Naive thymus-derived CD4-positive, alpha-beta T cell (primary cell): ENCODE measurements at regions not wholly inside any gene's neighbourhood (a gene's known extent, or its start where the extent isn't known, plus 50 kb on each side); places are given as distances from the start of the nearest gene placed in this dataset.

Source experiments
- ATAC-seq: fragments of 150-1000 bp; cut with Tn5 transposase; 2 replicates; pipeline ENCODE4 v1.10.0; 2021; ENCODE audit warnings: mild to moderate bottlenecking, moderate library complexity
- CTCF ChIA-PET: fragments of 350-600 bp; sonication (Branson Sonifier 250); formaldehyde crosslinking; loops from one replicate; lab custom pipeline; 2021; ENCODE audit warnings: antibody characterized with exemption; lab: Charles Lee
- POLR2A ChIA-PET: fragments of 350-600 bp; sonication (Branson Sonifier 250); formaldehyde crosslinking; loops from one replicate; lab custom pipeline; 2021; ENCODE audit warnings: antibody characterized with exemption, inconsistent platforms; lab: Charles Lee
- DNase-seq, 9 donors: peaks; one replicate each; pipeline versions ENCODE4 v3.0.0 to v3.0.0-alpha.2; 2020 to 2022; ENCODE audit warnings: mixed read lengths in 1 of 9
- H3K27ac ChIP-seq: one replicate; pipeline ENCODE4 v1.7.0; 2013; ENCODE audit warnings: mild to moderate bottlenecking, low read depth, low read length, moderate library complexity
- H3K27me3 ChIP-seq, 2 donors: one replicate each; pipeline ENCODE4 v1.7.0; 2013; ENCODE audit warnings: low read length in 2 of 2, mild to moderate bottlenecking in 2 of 2, moderate library complexity in 2 of 2; ENCODE audit not compliant: control insufficient read depth in 2 of 2, insufficient read depth in 2 of 2
- H3K36me3 ChIP-seq, 3 experiments: 1 replicate in 2 of 3; 2 replicates in 1 of 3; pipeline ENCODE4 v1.7.0; 2013; ENCODE audit warnings: low read length in 3 of 3, mild to moderate bottlenecking in 3 of 3, moderate library complexity in 1 of 3; ENCODE audit not compliant: insufficient read depth in 3 of 3, control insufficient read depth in 2 of 3
- H3K4me1 ChIP-seq, 2 donors: one replicate each; pipeline ENCODE4 v1.7.0; 2013; ENCODE audit warnings: low read length in 2 of 2, mild to moderate bottlenecking in 2 of 2, moderate library complexity in 1 of 2; ENCODE audit not compliant: control insufficient read depth in 2 of 2, insufficient read depth in 2 of 2
- H3K4me3 ChIP-seq: 2 replicates; pipeline ENCODE4 v1.7.0; 2013; ENCODE audit warnings: mild to moderate bottlenecking, low read length
- H3K9me3 ChIP-seq, 3 experiments: 1 replicate in 2 of 3; 2 replicates in 1 of 3; pipeline ENCODE4 v1.7.0; 2013; ENCODE audit warnings: low read length in 3 of 3; ENCODE audit not compliant: control insufficient read depth in 2 of 3
- H3K27ac Mint-ChIP-seq, 9 donors: one replicate each; pipeline ENCODE4 v1.8.0; 2020 to 2022; ENCODE audit warnings: mixed read lengths in 9 of 9, mild to moderate bottlenecking in 8 of 9, moderate library complexity in 5 of 9, inconsistent platforms in 2 of 9
- H3K27me3 Mint-ChIP-seq, 5 donors: one replicate each; pipeline ENCODE4 v1.8.0; 2021 to 2022; ENCODE audit warnings: mixed read lengths in 5 of 5, mild to moderate bottlenecking in 1 of 5
- H3K36me3 Mint-ChIP-seq, 5 donors: one replicate each; pipeline ENCODE4 v1.8.0; 2020 to 2022; ENCODE audit warnings: mixed read lengths in 5 of 5, mild to moderate bottlenecking in 3 of 5, inconsistent platforms in 1 of 5
- H3K4me1 Mint-ChIP-seq, 7 donors: one replicate each; pipeline ENCODE4 v1.8.0; 2020 to 2022; ENCODE audit warnings: mixed read lengths in 7 of 7, mild to moderate bottlenecking in 3 of 7, inconsistent platforms in 1 of 7
- H3K4me3 Mint-ChIP-seq, 10 donors: one replicate each; pipeline ENCODE4 v1.8.0; 2020 to 2022; ENCODE audit warnings: mild to moderate bottlenecking in 10 of 10, mixed read lengths in 10 of 10, moderate library complexity in 6 of 10, inconsistent platforms in 2 of 10
- H3K9me3 Mint-ChIP-seq, 11 donors: one replicate each; pipeline ENCODE4 v1.8.0; 2020 to 2022; ENCODE audit warnings: mixed read lengths in 11 of 11, mild to moderate bottlenecking in 4 of 11, inconsistent platforms in 1 of 11, moderate library complexity in 1 of 11
- intact Hi-C, 2 donors: fragments of 100-400 bp; cut with micrococcal nuclease; formaldehyde crosslinking; loops; one replicate each; pipeline ENCODE4 v1.15.1; 2023

DNA sequence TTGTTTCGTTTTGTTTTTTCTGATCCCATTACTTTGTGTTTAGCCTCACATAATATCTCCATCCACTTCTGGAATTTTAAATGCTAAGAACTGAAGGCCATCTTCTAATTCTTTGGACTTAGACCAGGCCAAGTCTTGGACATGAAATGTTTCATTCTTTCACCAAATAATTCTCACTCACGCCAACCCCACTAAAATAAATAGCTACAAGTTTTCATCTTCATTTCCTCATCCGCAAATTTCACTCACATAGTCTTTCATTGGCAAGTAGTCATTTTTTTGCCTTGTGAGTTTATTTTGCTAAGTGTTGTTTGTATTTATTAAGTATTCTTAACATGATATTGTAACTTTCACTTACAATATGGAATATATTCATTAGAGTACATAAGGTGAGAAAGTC, 1188.6 kb upstream of the SEMA6A start:
- Histone ChIP-seq H3K27ac (no peak overlapping the region), H3K4me3 (no peak overlapping the region), H3K27me3 (no peaks in the 10 kb centered on the region), H3K9me3 (no peaks in the 10 kb centered on the region), H3K36me3 (no peaks in the 10 kb centered on the region), H3K4me1 (no peaks in the 10 kb centered on the region)
- POLR2A ChIA-PET: no interaction called here
- Mint-ChIP-seq H3K36me3 (no peaks in the 10 kb centered on the region), H3K27ac (no peak overlapping the region), H3K4me1 (no peaks in the 10 kb centered on the region), H3K27me3 (no peaks in the 10 kb centered on the region), H3K9me3 (peaks cover 0 to 9% (median 0%) of the 10 kb centered on the region in 11 donors), H3K4me3 (no peak overlapping the region)
- DNase-seq (no peak), ATAC-seq (no peak)
- CTCF ChIA-PET: no interaction called here
- intact Hi-C loops: no loop called here

DNA sequence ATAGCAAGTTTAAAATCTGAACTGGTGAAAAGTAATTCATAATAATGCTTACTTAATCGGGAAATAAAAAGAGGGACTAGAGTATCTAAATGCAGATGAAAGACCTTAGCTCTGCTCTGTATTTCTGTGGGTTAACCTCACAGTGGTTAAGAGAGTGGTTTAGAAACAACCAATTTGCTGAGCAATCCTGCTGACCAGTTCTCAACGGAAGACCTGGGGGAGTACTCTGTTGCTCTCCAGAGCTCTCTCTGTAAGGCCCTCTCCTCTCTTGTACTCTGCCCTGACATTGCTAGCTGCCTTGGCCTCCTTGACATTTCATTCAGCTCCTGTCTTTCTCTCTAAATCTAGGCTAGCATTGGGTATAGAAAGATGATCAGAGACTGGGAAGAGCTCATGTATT, 1186.6 kb upstream of the SEMA6A start:
- H3K27ac Mint-ChIP-seq: no peak overlapping the region
- H3K4me1 Mint-ChIP-seq: no peaks in the 10 kb centered on the region
- H3K4me3 Mint-ChIP-seq: no peak overlapping the region
- Histone ChIP-seq H3K36me3 (no peaks in the 10 kb centered on the region), H3K27ac (no peak overlapping the region), H3K27me3 (no peaks in the 10 kb centered on the region), H3K4me3 (no peak overlapping the region), H3K9me3 (no peaks in the 10 kb centered on the region), H3K4me1 (no peaks in the 10 kb centered on the region)
- ChIA-PET POLR2A (no interaction called here), CTCF (no interaction called here)
- ATAC-seq (peak; percentile 51), DNase-seq (no peak)
- H3K36me3 Mint-ChIP-seq: no peaks in the 10 kb centered on the region
- H3K27me3 Mint-ChIP-seq: no peaks in the 10 kb centered on the region
- intact Hi-C loops: no loop called here
- H3K9me3 Mint-ChIP-seq: peaks cover 0 to 9% (median 0%) of the 10 kb centered on the region in 11 donors

GRCh38 chr5:117759849-117760499, 1185.4 kb upstream of the SEMA6A start:
- Histone ChIP-seq H3K36me3 (no peaks in the 10 kb centered on the region), H3K27ac (no peak overlapping the region), H3K4me1 (no peaks in the 10 kb centered on the region), H3K27me3 (no peaks in the 10 kb centered on the region), H3K9me3 (no peaks in the 10 kb centered on the region), H3K4me3 (no peak overlapping the region)
- H3K27me3 Mint-ChIP-seq: no peaks in the 10 kb centered on the region
- peaks cover 0 to 13% (median 0%) of the 10 kb centered on the region in 11 donors for H3K9me3 Mint-ChIP-seq
- no peak for DNase-seq
- no peak overlapping the region for H3K4me3 Mint-ChIP-seq
- H3K36me3 Mint-ChIP-seq: no peaks in the 10 kb centered on the region
- POLR2A ChIA-PET: no interaction called here
- no peaks in the 10 kb centered on the region for H3K4me1 Mint-ChIP-seq
- H3K27ac Mint-ChIP-seq: no peak overlapping the region
- intact Hi-C loops: no loop called here
- ATAC-seq: no peak
- CTCF ChIA-PET: no interaction called here

- no peaks in the 10 kb centered on the region for H3K27me3 Mint-ChIP-seq
- H3K36me3 ChIP-seq: no peaks in the 10 kb centered on the region
- H3K9me3 ChIP-seq: peaks cover 0 to under 1% (median 0%) of the 10 kb centered on the region in 3 experiments
- no peak overlapping the region for H3K4me3 ChIP-seq
- no peak for ATAC-seq
- H3K27me3 ChIP-seq: no peaks in the 10 kb centered on the region
- H3K27ac ChIP-seq: no peak overlapping the region
- CTCF ChIA-PET: no interaction called here
- H3K4me3 Mint-ChIP-seq: no peak overlapping the region
- no peak for DNase-seq
- H3K36me3 Mint-ChIP-seq: no peaks in the 10 kb centered on the region
- H3K9me3 Mint-ChIP-seq: peaks cover 0 to 12% (median 2%) of the 10 kb centered on the region in 11 donors
- no peaks in the 10 kb centered on the region for H3K4me1 ChIP-seq
- POLR2A ChIA-PET: no interaction called here
- H3K4me1 Mint-ChIP-seq: no peaks in the 10 kb centered on the region
- H3K27ac Mint-ChIP-seq: no peak overlapping the region
- intact Hi-C loops: no loop called here
Measured at GRCh38 chr5:117752403-117752802, 1177.8 kb upstream of the SEMA6A start.

DNA sequence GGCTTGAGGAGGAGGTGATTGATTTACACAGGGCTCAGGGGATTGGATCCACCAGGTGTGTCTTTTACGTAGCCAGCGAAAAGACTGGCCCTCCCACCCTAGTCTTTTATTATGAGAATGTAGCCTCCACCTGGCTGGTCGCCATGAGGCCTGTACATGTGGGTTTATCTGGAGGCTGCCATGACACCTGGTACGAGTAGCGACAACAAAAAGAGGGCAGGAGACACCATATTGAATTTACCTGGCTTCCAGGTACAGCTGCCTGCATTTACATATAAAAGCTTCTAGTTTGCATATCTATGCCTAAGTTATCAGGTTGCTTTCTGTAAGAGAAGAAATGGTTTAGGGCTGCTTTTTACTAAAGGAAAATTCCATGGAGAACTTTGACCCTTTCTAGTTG, 1173.7 kb upstream of the SEMA6A start:
- no peak overlapping the region for H3K4me3 Mint-ChIP-seq
- Histone ChIP-seq H3K9me3 (peaks cover 0 to 6% (median 0%) of the 10 kb centered on the region in 3 experiments), H3K27ac (no peak overlapping the region), H3K27me3 (no peaks in the 10 kb centered on the region), H3K4me1 (no peaks in the 10 kb centered on the region), H3K36me3 (no peaks in the 10 kb centered on the region), H3K4me3 (no peak overlapping the region)
- DNase-seq: no peak
- CTCF ChIA-PET: no interaction called here
- no peak for ATAC-seq
- peaks cover 0 to 10% (median 2%) of the 10 kb centered on the region in 11 donors for H3K9me3 Mint-ChIP-seq
- no peak overlapping the region for H3K27ac Mint-ChIP-seq
- no peaks in the 10 kb centered on the region for H3K36me3 Mint-ChIP-seq
- intact Hi-C loops: no loop called here
- no peaks in the 10 kb centered on the region for H3K27me3 Mint-ChIP-seq
- no peaks in the 10 kb centered on the region for H3K4me1 Mint-ChIP-seq
- POLR2A ChIA-PET: no interaction called here

DNA sequence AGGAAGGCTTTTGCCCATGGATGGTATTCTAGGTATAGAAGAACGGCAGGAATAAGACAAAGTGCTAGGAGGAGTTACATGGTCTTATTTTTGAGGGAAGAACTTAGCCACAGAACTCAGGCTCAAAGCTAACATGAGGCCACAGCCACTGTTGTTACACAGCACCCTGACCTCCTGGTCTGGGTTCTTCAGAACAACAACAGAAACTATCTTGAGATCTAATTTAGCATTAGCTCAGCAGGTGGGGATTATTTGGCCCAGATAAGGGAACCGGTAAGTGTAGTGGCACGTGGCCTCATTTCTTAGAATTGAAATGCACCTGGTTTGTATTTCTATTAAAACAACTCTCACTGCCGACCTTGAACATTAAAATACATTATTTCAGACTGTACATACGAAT, 1168.7 kb upstream of the SEMA6A start:
- Mint-ChIP-seq H3K27ac (no peak overlapping the region), H3K9me3 (peaks cover 0 to 17% (median 2%) of the 10 kb centered on the region in 11 donors), H3K27me3 (no peaks in the 10 kb centered on the region), H3K4me3 (no peak overlapping the region), H3K4me1 (no peaks in the 10 kb centered on the region), H3K36me3 (no peaks in the 10 kb centered on the region)
- H3K36me3 ChIP-seq: no peaks in the 10 kb centered on the region
- ChIA-PET CTCF (no interaction called here), POLR2A (no interaction called here)
- no peaks in the 10 kb centered on the region for H3K27me3 ChIP-seq
- H3K9me3 ChIP-seq: peaks cover 0 to 6% (median 0%) of the 10 kb centered on the region in 3 experiments
- H3K27ac ChIP-seq: no peak overlapping the region
- intact Hi-C loops: no loop called here
- DNase-seq: no peak
- H3K4me3 ChIP-seq: no peak overlapping the region
- H3K4me1 ChIP-seq: no peaks in the 10 kb centered on the region
- no peak for ATAC-seq

GRCh38 chr5:117741655-117742206, 1167.1 kb upstream of the SEMA6A start:
- Histone ChIP-seq H3K4me1 (no peaks in the 10 kb centered on the region), H3K36me3 (no peaks in the 10 kb centered on the region), H3K4me3 (no peak overlapping the region), H3K9me3 (no peaks in the 10 kb centered on the region), H3K27me3 (no peaks in the 10 kb centered on the region), H3K27ac (no peak overlapping the region)
- Mint-ChIP-seq H3K27ac (no peak overlapping the region), H3K4me3 (no peak overlapping the region), H3K36me3 (no peaks in the 10 kb centered on the region), H3K27me3 (no peaks in the 10 kb centered on the region), H3K9me3 (peaks cover 0 to 22% (median 3%) of the 10 kb centered on the region in 11 donors), H3K4me1 (no peaks in the 10 kb centered on the region)
- intact Hi-C loops: no loop called here
- ATAC-seq (no peak), DNase-seq (no peak)
- ChIA-PET POLR2A (no interaction called here), CTCF (no interaction called here)
